ENCODE measurements at regions not wholly inside any gene's neighbourhood (a gene's known extent, or its start where the extent isn't known, plus 50 kb on each side); places are given as distances from the start of the nearest gene placed in this dataset.

GRCh38 chr1:115556236-115556635, 85.5 kb upstream of the VANGL1 start:
- Mint-ChIP-seq H3K27ac (ENCODE audit: unreplicated experiment) (no peak overlapping the region), H3K4me1 (ENCODE audit: low read depth) (peaks cover 16% of the 10 kb centered on the region)

GRCh38 chr1:115555446-115555845, 86.3 kb upstream of the VANGL1 start:
- DNase-seq (ENCODE audit: low spot score), result no peak

More at GRCh38 chr1:115556236-115556635, 85.5 kb upstream of the VANGL1 start:
- DNase-seq (ENCODE audit: low spot score), result no peak
- Mint-ChIP-seq H3K9me3 (ENCODE audit: low read depth) (no peaks in the 10 kb centered on the region), H3K4me3 (ENCODE audit: unreplicated experiment) (no peak overlapping the region), H3K27me3 (ENCODE audit: low read depth) (no peaks in the 10 kb centered on the region), H3K36me3 (ENCODE audit: low read depth) (no peaks in the 10 kb centered on the region)
- TF ChIP-seq CTCF (IDR thresholded peaks at IDR 0.05), result no peak

GRCh38 chr1:115547696-115548095, 94.1 kb upstream of the VANGL1 start:
- H3K4me3 Mint-ChIP-seq (ENCODE audit: unreplicated experiment), result no peak overlapping the region
- peaks cover 3% of the 10 kb centered on the region for H3K9me3 Mint-ChIP-seq (ENCODE audit: low read depth)
- peaks cover 35% of the 10 kb centered on the region for H3K4me1 Mint-ChIP-seq (ENCODE audit: low read depth)
- no peaks in the 10 kb centered on the region for H3K36me3 Mint-ChIP-seq (ENCODE audit: low read depth)
- H3K27ac Mint-ChIP-seq (ENCODE audit: unreplicated experiment), result peak overlapping the region; percentile 30
- DNase-seq (ENCODE audit: low spot score), result no peak
- no peak for TF ChIP-seq CTCF (IDR thresholded peaks at IDR 0.05)
- H3K27me3 Mint-ChIP-seq (ENCODE audit: low read depth), result no peaks in the 10 kb centered on the region

More at GRCh38 chr1:115555446-115555845, 86.3 kb upstream of the VANGL1 start:
- peaks cover 2% of the 10 kb centered on the region for H3K9me3 Mint-ChIP-seq (ENCODE audit: low read depth)
- no peak overlapping the region for H3K27ac Mint-ChIP-seq (ENCODE audit: unreplicated experiment)
- peaks cover 16% of the 10 kb centered on the region for H3K4me1 Mint-ChIP-seq (ENCODE audit: low read depth)
- TF ChIP-seq CTCF (IDR thresholded peaks at IDR 0.05), result no peak
- H3K27me3 Mint-ChIP-seq (ENCODE audit: low read depth), result no peaks in the 10 kb centered on the region
- H3K36me3 Mint-ChIP-seq (ENCODE audit: low read depth), result no peaks in the 10 kb centered on the region
- H3K4me3 Mint-ChIP-seq (ENCODE audit: unreplicated experiment), result no peak overlapping the region

GRCh38 chr1:115546846-115547245, 94.9 kb upstream of the VANGL1 start:
- H3K27me3 Mint-ChIP-seq (ENCODE audit: low read depth), result no peaks in the 10 kb centered on the region
- H3K4me3 Mint-ChIP-seq (ENCODE audit: unreplicated experiment), result no peak overlapping the region
- H3K36me3 Mint-ChIP-seq (ENCODE audit: low read depth), result no peaks in the 10 kb centered on the region
- H3K4me1 Mint-ChIP-seq (ENCODE audit: low read depth), result peaks cover 35% of the 10 kb centered on the region
- no peak for TF ChIP-seq CTCF (IDR thresholded peaks at IDR 0.05)
- H3K9me3 Mint-ChIP-seq (ENCODE audit: low read depth), result peaks cover 3% of the 10 kb centered on the region
- DNase-seq (ENCODE audit: low spot score), result no peak
- H3K27ac Mint-ChIP-seq (ENCODE audit: unreplicated experiment), result peak overlapping the region; percentile 98

- no peaks in the 10 kb centered on the region for H3K27me3 Mint-ChIP-seq (ENCODE audit: low read depth)
- peak overlapping the region; percentile 98 for H3K27ac Mint-ChIP-seq (ENCODE audit: unreplicated experiment)
- TF ChIP-seq CTCF (IDR thresholded peaks at IDR 0.05), result peak; percentile 84
- peaks cover 35% of the 10 kb centered on the region for H3K4me1 Mint-ChIP-seq (ENCODE audit: low read depth)
- DNase-seq (ENCODE audit: low spot score), result no peak
- no peaks in the 10 kb centered on the region for H3K36me3 Mint-ChIP-seq (ENCODE audit: low read depth)
- H3K9me3 Mint-ChIP-seq (ENCODE audit: low read depth), result peaks cover 3% of the 10 kb centered on the region
- peak overlapping the region; percentile 26 for H3K4me3 Mint-ChIP-seq (ENCODE audit: unreplicated experiment)
These were observed 95.7 kb upstream of the VANGL1 start for GRCh38 chr1:115545791-115546733.
